RWPE1 (cell line): ENCODE measurements at regions not wholly inside any gene's neighbourhood (a gene's known extent, or its start where the extent isn't known, plus 50 kb on each side); places are given as distances from the start of the nearest gene placed in this dataset.

ENCODE experiments used
- CTCF ChIA-PET: fragments of 350-600 bp; sonication (Branson Sonifier 250); formaldehyde crosslinking; extraction: SDS; loops from one replicate; lab custom pipeline; 2021; lab: Yijun Ruan, JAX
- POLR2A ChIA-PET: fragments of 400-600 bp; formaldehyde crosslinking; extraction: SDS; loops from one replicate; lab custom pipeline; 2020; ENCODE audit warnings: antibody characterized with exemption; ENCODE audit not compliant: low non-redundant PET; lab: Yijun Ruan, JAX
- DNase-seq: peaks from one replicate; pipeline ENCODE4 v3.0.0; 2012; ENCODE audit warnings: low spot score
- H3K27ac ChIP-seq: fragments of 450-650 bp; 2 replicates; pipeline ENCODE4 v1.5.1; 2017
- CTCF ChIP-seq: fragments of 450-650 bp; conservative IDR thresholded peaks from 2 replicates; pipeline ENCODE4 v1.5.1; 2017; ENCODE audit warnings: low read depth, mild to moderate bottlenecking

- CTCF ChIA-PET, result interaction anchor here (0.6 to 1.4 kb wide), 3 partner anchors 24 to 383 kb away, joined by 3 to 6 read pairs (median 5); no protein-coding TSS in a partner anchor
- POLR2A ChIA-PET, result no interaction called here
Observed at GRCh38 chr1:201625851-201626251, 86.9 kb downstream of the NAV1 start.

GRCh38 chr1:201626629-201627275 lies 87.8 kb downstream of the NAV1 start:
- POLR2A ChIA-PET, result interaction anchor here (0.5 kb wide), 1 partner anchor 33 kb away, joined by 4 read pairs; no protein-coding TSS in a partner anchor
- TF ChIP-seq CTCF, result no peak
- H3K27ac ChIP-seq, result peak overlapping the region; percentile 71
- DNase-seq, result no peak
- CTCF ChIA-PET, result interaction anchor here (1.2 kb wide), 1 partner anchor 22 kb away, joined by 3 read pairs; no protein-coding TSS in a partner anchor

More at GRCh38 chr1:201625851-201626251, 86.9 kb downstream of the NAV1 start:
- no peak for TF ChIP-seq CTCF
- peak overlapping the region; percentile 71 for H3K27ac ChIP-seq
- no peak for DNase-seq

- no peak for TF ChIP-seq CTCF
- ChIA-PET POLR2A (no interaction called here), CTCF (interaction anchor here (0.6 kb wide), 3 partner anchors 75 to 264 kb away, joined by 3 read pairs; no protein-coding TSS in a partner anchor)
- no peak overlapping the region for H3K27ac ChIP-seq
- DNase-seq, result no peak
Observed at GRCh38 chr1:201628490-201628889, 89.6 kb downstream of the NAV1 start.

- no peak for TF ChIP-seq CTCF
- CTCF ChIA-PET, result interaction anchor here (0.6 kb wide), 2 partner anchors 72 to 194 kb away, joined by 4 read pairs; no protein-coding TSS in a partner anchor
- POLR2A ChIA-PET, result no interaction called here
- no peak overlapping the region for H3K27ac ChIP-seq
- no peak for DNase-seq
Observed at GRCh38 chr1:201630582-201630981, 91.7 kb downstream of the NAV1 start.

- no peak for TF ChIP-seq CTCF
- no peak for DNase-seq
- ChIA-PET CTCF (interaction anchor here (0.6 kb wide), 1 partner anchor 195 kb away, joined by 4 read pairs; no protein-coding TSS in a partner anchor), POLR2A (no interaction called here)
- H3K27ac ChIP-seq, result no peak overlapping the region
Observed at GRCh38 chr1:201631037-201631436, 92.1 kb downstream of the NAV1 start.

GRCh38 chr1:201632364-201632952 lies 93.5 kb downstream of the NAV1 start:
- ChIA-PET POLR2A (no interaction called here), CTCF (interaction anchor here (0.7 kb wide), 1 partner anchor 21 kb away, joined by 3 read pairs; no protein-coding TSS in a partner anchor)
- no peak for DNase-seq
- H3K27ac ChIP-seq, result no peak overlapping the region
- no peak for TF ChIP-seq CTCF
